Thoracic aorta (tissue), 2 donors: ENCODE measurements at regions not wholly inside any gene's neighbourhood (a gene's known extent, or its start where the extent isn't known, plus 50 kb on each side); places are given as distances from the start of the nearest gene placed in this dataset.

Experiments
- ATAC-seq: fragments of 150-250 bp; one replicate; pipeline ENCODE4 v1.8.0; 2017; ENCODE audit warnings: low read depth; ENCODE audit not compliant: insufficient number of reproducible peaks, low FRiP score
- DNase-seq: peaks from one replicate; pipeline ENCODE4 v3.0.0-alpha.2; 2020; ENCODE audit warnings: low spot score
- H3K27ac ChIP-seq, 2 donors: fragments of 200-600 bp; sonication (generic); 1 replicate in 1 of 2; 2 replicates in 1 of 2; pipeline ENCODE4 v1.5.1; 2016; ENCODE audit warnings: mild to moderate bottlenecking in 2 of 2, moderate library complexity in 2 of 2
- H3K27me3 ChIP-seq: fragments of 200-600 bp; sonication (generic); replicated peaks from 2 replicates; pipeline ENCODE4 v1.6.0; 2016; ENCODE audit warnings: mild to moderate bottlenecking; ENCODE audit not compliant: insufficient read depth
- H3K36me3 ChIP-seq: fragments of 200-600 bp; sonication (generic); one replicate; pipeline ENCODE4 v1.5.1; 2016
- H3K4me1 ChIP-seq, 2 donors: fragments of 200-600 bp; sonication (generic); 1 replicate in 1 of 2; 2 replicates in 1 of 2; pipeline versions ENCODE4 v1.5.1 to v1.6.0; 2016; ENCODE audit warnings: low read depth in 2 of 2, mild to moderate bottlenecking in 1 of 2; ENCODE audit not compliant: control insufficient read depth in 1 of 2
- H3K4me3 ChIP-seq: fragments of 200-600 bp; sonication (generic); 2 replicates; pipeline ENCODE4 v1.5.1; 2016; ENCODE audit warnings: mild to moderate bottlenecking
- H3K9me3 ChIP-seq: fragments of 200-600 bp; sonication (generic); 2 replicates; pipeline ENCODE4 v1.5.1; 2016
- CTCF ChIP-seq: fragments of 200-600 bp; sonication (generic); IDR thresholded peaks from one replicate; pipeline ENCODE4 v1.5.1; 2019; ENCODE audit warnings: antibody characterized with exemption

GRCh38 chr1:239644604-239645003 lies 258.2 kb downstream of the CHRM3 start:
- no peak overlapping the region for H3K4me3 ChIP-seq
- no peaks in the 10 kb centered on the region for H3K9me3 ChIP-seq
- H3K27ac ChIP-seq: no peak overlapping the region
- DNase-seq (no peak), ATAC-seq (no peak)
- no peak for TF ChIP-seq CTCF
- H3K4me1 ChIP-seq: no peaks in the 10 kb centered on the region
- no peaks in the 10 kb centered on the region for H3K27me3 ChIP-seq
- H3K36me3 ChIP-seq: no peaks in the 10 kb centered on the region

GRCh38 chr1:239647045-239647444 lies 260.7 kb downstream of the CHRM3 start:
- no peak for ATAC-seq
- Histone ChIP-seq H3K27me3 (no peaks in the 10 kb centered on the region), H3K27ac (no peak overlapping the region), H3K36me3 (no peaks in the 10 kb centered on the region), H3K4me1 (no peaks in the 10 kb centered on the region), H3K9me3 (no peaks in the 10 kb centered on the region), H3K4me3 (no peak overlapping the region)
- no peak for TF ChIP-seq CTCF
- no peak for DNase-seq

- Histone ChIP-seq H3K27me3 (no peaks in the 10 kb centered on the region), H3K4me3 (no peak overlapping the region), H3K27ac (no peak overlapping the region), H3K9me3 (no peaks in the 10 kb centered on the region), H3K4me1 (no peaks in the 10 kb centered on the region), H3K36me3 (no peaks in the 10 kb centered on the region)
- DNase-seq: no peak
- no peak for ATAC-seq
- no peak for TF ChIP-seq CTCF
Observed at GRCh38 chr1:239647964-239648632, 261.7 kb downstream of the CHRM3 start.

- TF ChIP-seq CTCF: no peak
- Histone ChIP-seq H3K4me3 (no peak overlapping the region), H3K9me3 (no peaks in the 10 kb centered on the region), H3K4me1 (no peaks in the 10 kb centered on the region), H3K36me3 (no peaks in the 10 kb centered on the region), H3K27me3 (no peaks in the 10 kb centered on the region), H3K27ac (no peak overlapping the region)
- DNase-seq (no peak), ATAC-seq (no peak)
Observed at GRCh38 chr1:239655023-239655422, 268.7 kb downstream of the CHRM3 start.

- TF ChIP-seq CTCF: no peak
- Histone ChIP-seq H3K36me3 (no peaks in the 10 kb centered on the region), H3K9me3 (no peaks in the 10 kb centered on the region), H3K4me3 (no peak overlapping the region), H3K27ac (no peak overlapping the region), H3K4me1 (no peaks in the 10 kb centered on the region), H3K27me3 (no peaks in the 10 kb centered on the region)
- ATAC-seq: no peak
- no peak for DNase-seq
Observed at GRCh38 chr1:239657291-239657690, 270.9 kb downstream of the CHRM3 start.
